Skeletal muscle tissue (tissue), 3 donors: ENCODE measurements at regions not wholly inside any gene's neighbourhood (a gene's known extent, or its start where the extent isn't known, plus 50 kb on each side); places are given as distances from the start of the nearest gene placed in this dataset.
A peak's percentile ranks its signal among the peaks of the same experiment; 100 is the strongest.

ENCODE experiments used
- H3K27ac ChIP-seq: one replicate; pipeline ENCODE4 v1.7.0; 2013; ENCODE audit warnings: mild to moderate bottlenecking, low read depth, low read length, inconsistent platforms
- H3K27me3 ChIP-seq, 3 donors: one replicate each; pipeline ENCODE4 v1.7.0; 2013; ENCODE audit warnings: low read length in 3 of 3; ENCODE audit not compliant: control insufficient read depth in 3 of 3, insufficient read depth in 3 of 3
- H3K36me3 ChIP-seq, 3 donors: one replicate each; pipeline ENCODE4 v1.7.0; 2013; ENCODE audit warnings: low read length in 3 of 3; ENCODE audit not compliant: control insufficient read depth in 3 of 3, insufficient read depth in 3 of 3
- H3K4me1 ChIP-seq, 3 donors: one replicate each; pipeline ENCODE4 v1.7.0; 2013; ENCODE audit warnings: low read length in 3 of 3, mild to moderate bottlenecking in 3 of 3; ENCODE audit not compliant: control insufficient read depth in 3 of 3, insufficient read depth in 3 of 3
- H3K4me3 ChIP-seq, 3 donors: one replicate each; pipeline ENCODE4 v1.7.0; 2013; ENCODE audit warnings: low read length in 3 of 3
- H3K9ac ChIP-seq, 3 donors: one replicate each; pipeline ENCODE4 v1.7.0; 2013; ENCODE audit warnings: low read length in 3 of 3, mild to moderate bottlenecking in 3 of 3, moderate library complexity in 2 of 3, low read depth in 1 of 3
- H3K9me3 ChIP-seq, 3 donors: one replicate each; pipeline ENCODE4 v1.7.0; 2013; ENCODE audit warnings: low read length in 3 of 3; ENCODE audit not compliant: control insufficient read depth in 3 of 3
- donor health status: Osteomylitis.

GRCh38 chr7:17669204-17669603, 271.1 kb downstream of the SNX13 start:
- Histone ChIP-seq H3K27ac (no peak overlapping the region), H3K4me1 (no peaks in the 10 kb centered on the region), H3K36me3 (no peaks in the 10 kb centered on the region), H3K27me3 (no peaks in the 10 kb centered on the region), H3K4me3 (no peak overlapping the region), H3K9me3 (no peaks in the 10 kb centered on the region), H3K9ac (no peak overlapping the region)

- no peaks in the 10 kb centered on the region for H3K9me3 ChIP-seq
- H3K27me3 ChIP-seq, result no peaks in the 10 kb centered on the region
- no peak overlapping the region for H3K4me3 ChIP-seq
- H3K36me3 ChIP-seq, result no peaks in the 10 kb centered on the region
- H3K27ac ChIP-seq, result no peak overlapping the region
- no peaks in the 10 kb centered on the region for H3K4me1 ChIP-seq
- H3K9ac ChIP-seq, result no peak overlapping the region
Observed at GRCh38 chr7:17671956-17672355, 268.3 kb downstream of the SNX13 start.

- H3K9ac ChIP-seq, result no peak overlapping the region
- no peak overlapping the region for H3K4me3 ChIP-seq
- no peaks in the 10 kb centered on the region for H3K36me3 ChIP-seq
- no peaks in the 10 kb centered on the region for H3K9me3 ChIP-seq
- no peaks in the 10 kb centered on the region for H3K4me1 ChIP-seq
- no peaks in the 10 kb centered on the region for H3K27me3 ChIP-seq
- no peak overlapping the region for H3K27ac ChIP-seq
Observed at GRCh38 chr7:17672783-17673182, 267.5 kb downstream of the SNX13 start.

- Histone ChIP-seq H3K4me3 (no peak overlapping the region), H3K27ac (no peak overlapping the region), H3K36me3 (no peaks in the 10 kb centered on the region), H3K9ac (no peak overlapping the region), H3K27me3 (no peaks in the 10 kb centered on the region), H3K4me1 (no peaks in the 10 kb centered on the region), H3K9me3 (no peaks in the 10 kb centered on the region)
Observed at GRCh38 chr7:17674166-17674942, 265.9 kb downstream of the SNX13 start.

- no peak overlapping the region for H3K4me3 ChIP-seq
Observed at GRCh38 chr7:17674943-17675608, 265.2 kb downstream of the SNX13 start.

GRCh38 chr7:17677408-17677807, 262.9 kb downstream of the SNX13 start:
- Histone ChIP-seq H3K9ac (no peak overlapping the region), H3K4me3 (no peak overlapping the region), H3K27me3 (no peaks in the 10 kb centered on the region), H3K27ac (no peak overlapping the region), H3K36me3 (no peaks in the 10 kb centered on the region), H3K9me3 (no peaks in the 10 kb centered on the region), H3K4me1 (peaks cover 5 to 8% (median 7%) of the 10 kb centered on the region in 3 donors)

More at GRCh38 chr7:17674943-17675608, 265.2 kb downstream of the SNX13 start:
- H3K4me1 ChIP-seq, result peaks cover 4 to 6% (median 5%) of the 10 kb centered on the region in 3 donors
- no peak overlapping the region for H3K9ac ChIP-seq
- H3K27ac ChIP-seq, result no peak overlapping the region
- no peaks in the 10 kb centered on the region for H3K36me3 ChIP-seq
- H3K9me3 ChIP-seq, result no peaks in the 10 kb centered on the region
- H3K27me3 ChIP-seq, result no peaks in the 10 kb centered on the region

- no peaks in the 10 kb centered on the region for H3K27me3 ChIP-seq
Observed at GRCh38 chr7:17678896-17679295, 261.4 kb downstream of the SNX13 start.

GRCh38 chr7:17679458-17679857, 260.8 kb downstream of the SNX13 start:
- H3K4me3 ChIP-seq, result no peak overlapping the region
- H3K9ac ChIP-seq, result peak overlapping the region in 1 of 3 donors; percentile 9
- H3K9me3 ChIP-seq, result no peaks in the 10 kb centered on the region
- no peaks in the 10 kb centered on the region for H3K27me3 ChIP-seq
- peaks cover 5 to 11% (median 8%) of the 10 kb centered on the region in 3 donors for H3K4me1 ChIP-seq
- no peaks in the 10 kb centered on the region for H3K36me3 ChIP-seq
- no peak overlapping the region for H3K27ac ChIP-seq

More at GRCh38 chr7:17678896-17679295, 261.4 kb downstream of the SNX13 start:
- Histone ChIP-seq H3K4me1 (peaks cover 5 to 11% (median 8%) of the 10 kb centered on the region in 3 donors), H3K36me3 (no peaks in the 10 kb centered on the region), H3K9me3 (no peaks in the 10 kb centered on the region), H3K27ac (no peak overlapping the region), H3K4me3 (no peak overlapping the region), H3K9ac (no peak overlapping the region)

GRCh38 chr7:17680026-17680425, 260.3 kb downstream of the SNX13 start:
- Histone ChIP-seq H3K27ac (no peak overlapping the region), H3K4me1 (peaks cover 5 to 11% (median 8%) of the 10 kb centered on the region in 3 donors), H3K9me3 (no peaks in the 10 kb centered on the region), H3K36me3 (no peaks in the 10 kb centered on the region), H3K27me3 (no peaks in the 10 kb centered on the region), H3K9ac (peak overlapping the region in 1 of 3 donors; percentile 9), H3K4me3 (no peak overlapping the region)

GRCh38 chr7:17680943-17681351, 259.3 kb downstream of the SNX13 start:
- no peaks in the 10 kb centered on the region for H3K9me3 ChIP-seq
- no peak overlapping the region for H3K4me3 ChIP-seq
- H3K4me1 ChIP-seq, result peaks cover 5 to 11% (median 8%) of the 10 kb centered on the region in 3 donors
- no peak overlapping the region for H3K9ac ChIP-seq
- H3K27ac ChIP-seq, result no peak overlapping the region
- no peaks in the 10 kb centered on the region for H3K36me3 ChIP-seq
- H3K27me3 ChIP-seq, result no peaks in the 10 kb centered on the region
